HG03520 (cell line): ENCODE measurements at regions not wholly inside any gene's neighbourhood (a gene's known extent, or its start where the extent isn't known, plus 50 kb on each side); places are given as distances from the start of the nearest gene placed in this dataset.
A peak's percentile ranks its signal among the peaks of the same experiment; 100 is the strongest.
"Not testable (repeated sequence)": the region's sequence is repeated elsewhere in the genome, so short reads cannot be mapped to it uniquely, and the experiment has no call there.

Experiments
- ATAC-seq: cut with Tn5 transposase; IDR thresholded peaks from one replicate; pipeline ENCODE4 v1.9.1; 2021; ENCODE audit warnings: mild to moderate bottlenecking, moderate library complexity; ENCODE audit not compliant: unreplicated experiment

DNA sequence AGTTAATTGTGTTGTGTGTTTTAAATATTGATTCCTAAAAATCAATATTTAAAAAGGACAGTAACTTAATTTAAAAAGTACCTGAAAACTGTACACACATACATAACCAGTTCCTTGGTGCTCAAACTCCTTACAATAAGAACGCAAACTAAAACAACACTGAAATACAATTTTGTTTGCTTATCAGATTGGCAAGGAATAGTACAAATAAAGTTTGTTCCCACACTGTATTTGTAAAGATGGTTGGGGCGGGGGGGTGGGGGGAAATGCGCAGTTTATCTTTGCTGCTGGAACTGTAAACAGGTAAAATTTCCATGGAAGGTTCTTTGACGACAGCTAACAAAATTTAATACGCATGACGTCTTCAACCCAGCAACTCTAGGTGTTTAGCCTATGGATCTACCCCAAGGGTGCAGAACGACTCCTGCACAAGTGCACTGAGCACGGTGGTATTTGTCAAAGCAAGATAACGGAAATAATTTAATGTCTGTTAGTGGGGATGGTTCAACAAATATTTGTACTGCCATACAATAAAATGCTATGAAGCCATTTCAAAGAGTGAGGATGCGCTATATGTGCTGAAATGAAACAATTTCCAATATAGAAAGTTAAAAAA is 96.5 kb downstream of the ING1 start:
- no peak for ATAC-seq

DNA sequence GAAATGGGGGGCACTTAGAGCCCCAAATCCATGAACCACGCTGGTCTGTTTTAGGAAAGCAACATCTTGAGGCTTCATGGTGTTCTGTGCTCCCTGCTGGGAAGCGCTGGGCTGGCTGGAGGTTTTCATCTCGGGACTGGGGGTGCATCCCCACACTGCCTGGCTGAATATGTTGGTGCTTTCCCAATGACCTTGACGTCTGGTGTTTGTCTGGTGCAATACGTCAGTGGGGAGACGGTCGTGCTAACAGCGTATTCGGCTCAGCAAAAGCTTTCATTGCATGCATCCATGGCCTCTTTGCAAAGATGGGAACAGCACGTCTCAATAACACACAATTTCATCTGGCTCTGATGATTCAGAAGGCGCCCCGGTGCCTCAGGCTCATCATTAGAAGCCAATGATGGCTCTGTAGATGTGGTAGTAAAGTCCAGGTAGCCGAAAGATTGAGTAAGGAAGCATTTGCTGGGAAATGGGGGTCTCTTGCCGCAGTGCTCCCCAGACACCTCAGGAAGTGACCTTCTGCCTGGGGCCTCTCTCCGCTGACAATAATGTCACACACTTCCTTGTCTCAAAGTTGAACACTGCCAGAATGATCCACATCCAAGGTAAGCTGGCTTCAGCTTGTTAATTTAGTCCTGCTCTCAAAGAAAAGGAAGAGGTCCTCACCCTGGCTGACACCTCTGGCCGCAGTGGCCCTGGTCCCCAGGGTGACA is 97.7 kb downstream of the ING1 start:
- no peak for ATAC-seq

DNA sequence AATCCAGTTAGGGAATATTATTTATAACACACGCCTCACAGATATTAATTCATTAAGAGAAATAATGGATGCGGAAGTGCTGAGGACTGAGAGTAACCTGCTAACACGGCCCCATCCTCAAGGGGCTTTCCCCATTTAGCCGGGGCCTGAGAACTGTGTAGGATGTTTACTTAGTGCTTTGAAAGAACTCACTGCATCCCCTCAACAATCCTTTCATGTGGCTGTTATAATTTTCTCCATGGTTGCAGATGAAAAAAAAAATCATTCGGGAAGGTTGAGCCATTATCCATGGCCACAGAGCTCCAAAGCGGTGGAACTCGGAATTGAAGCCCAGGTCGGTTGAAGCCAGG is 98.2 kb downstream of the ING1 start:
- ATAC-seq: no peak

DNA sequence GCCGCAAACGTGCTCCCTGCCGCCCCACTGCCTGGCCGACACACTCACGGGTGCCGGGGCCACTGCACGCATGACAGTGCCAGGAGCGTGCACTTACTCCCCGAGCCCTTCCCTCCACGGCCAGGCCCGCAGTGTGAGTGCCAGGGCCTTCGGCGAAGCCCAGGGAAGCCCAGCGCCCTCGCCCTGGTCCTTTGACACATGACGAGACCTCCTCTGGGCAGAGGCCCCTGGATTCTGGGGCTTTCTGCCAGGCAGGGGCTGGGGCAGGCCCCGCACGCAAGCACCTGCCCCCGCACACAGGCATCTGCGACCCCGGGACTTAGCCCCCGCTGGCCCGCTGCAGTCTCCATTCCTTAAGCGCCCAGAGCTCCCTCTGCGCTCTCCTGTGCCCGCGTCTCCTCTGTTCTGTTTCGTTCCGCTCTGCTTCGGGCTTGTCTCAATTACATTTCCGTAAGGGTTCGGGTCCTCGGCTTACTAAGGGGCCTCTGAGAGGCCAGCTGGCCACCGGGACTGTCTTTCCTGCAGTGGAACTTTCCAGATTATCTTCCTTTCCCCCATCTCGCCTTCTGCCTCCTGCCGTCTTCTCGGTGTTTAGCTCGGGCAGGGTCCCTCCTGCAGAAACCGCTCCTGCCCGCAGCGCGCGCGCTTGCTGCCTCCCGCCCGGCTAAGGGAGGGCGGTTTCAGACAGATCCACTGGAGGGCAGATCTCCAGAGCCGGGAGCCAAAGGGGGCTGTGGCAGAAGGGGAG is 98.8 kb downstream of the ING1 start:
- ATAC-seq: no peak

DNA sequence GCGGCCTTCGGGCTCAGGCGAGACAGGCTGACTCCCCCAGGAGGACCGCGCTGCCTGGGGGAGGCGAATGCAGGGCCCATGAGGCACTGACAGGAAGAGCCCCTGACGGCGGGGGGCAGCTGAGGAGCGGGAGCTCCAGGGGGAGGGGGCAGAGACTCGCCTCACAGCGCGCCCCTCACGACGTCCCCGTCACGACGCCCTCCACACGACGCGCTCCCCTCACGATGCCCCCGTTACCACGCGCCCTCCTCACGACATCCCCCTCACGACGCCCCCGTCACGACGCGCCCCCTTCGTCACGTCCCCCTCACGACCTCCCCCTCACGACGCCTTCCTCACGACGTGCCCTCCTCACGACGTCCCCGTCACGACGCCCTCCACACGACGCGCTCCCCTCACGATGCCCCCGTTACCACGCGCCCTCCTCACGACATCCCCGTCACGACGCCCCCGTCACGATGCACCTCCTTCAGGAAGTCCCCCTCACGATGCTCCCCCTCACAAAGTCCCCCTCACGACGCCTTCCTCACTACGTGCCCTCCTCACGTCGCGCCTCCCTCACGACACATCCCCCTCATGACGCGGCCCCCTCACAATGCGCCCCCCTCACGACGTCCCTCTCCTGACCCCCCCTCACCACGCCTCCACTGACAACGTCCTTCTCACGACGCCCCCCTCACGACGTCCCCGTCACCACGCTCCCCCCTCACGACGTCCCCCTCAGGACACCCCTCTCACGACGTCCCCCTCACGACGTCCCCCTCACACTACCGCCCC is 99.6 kb downstream of the ING1 start:
- ATAC-seq: no peak

DNA sequence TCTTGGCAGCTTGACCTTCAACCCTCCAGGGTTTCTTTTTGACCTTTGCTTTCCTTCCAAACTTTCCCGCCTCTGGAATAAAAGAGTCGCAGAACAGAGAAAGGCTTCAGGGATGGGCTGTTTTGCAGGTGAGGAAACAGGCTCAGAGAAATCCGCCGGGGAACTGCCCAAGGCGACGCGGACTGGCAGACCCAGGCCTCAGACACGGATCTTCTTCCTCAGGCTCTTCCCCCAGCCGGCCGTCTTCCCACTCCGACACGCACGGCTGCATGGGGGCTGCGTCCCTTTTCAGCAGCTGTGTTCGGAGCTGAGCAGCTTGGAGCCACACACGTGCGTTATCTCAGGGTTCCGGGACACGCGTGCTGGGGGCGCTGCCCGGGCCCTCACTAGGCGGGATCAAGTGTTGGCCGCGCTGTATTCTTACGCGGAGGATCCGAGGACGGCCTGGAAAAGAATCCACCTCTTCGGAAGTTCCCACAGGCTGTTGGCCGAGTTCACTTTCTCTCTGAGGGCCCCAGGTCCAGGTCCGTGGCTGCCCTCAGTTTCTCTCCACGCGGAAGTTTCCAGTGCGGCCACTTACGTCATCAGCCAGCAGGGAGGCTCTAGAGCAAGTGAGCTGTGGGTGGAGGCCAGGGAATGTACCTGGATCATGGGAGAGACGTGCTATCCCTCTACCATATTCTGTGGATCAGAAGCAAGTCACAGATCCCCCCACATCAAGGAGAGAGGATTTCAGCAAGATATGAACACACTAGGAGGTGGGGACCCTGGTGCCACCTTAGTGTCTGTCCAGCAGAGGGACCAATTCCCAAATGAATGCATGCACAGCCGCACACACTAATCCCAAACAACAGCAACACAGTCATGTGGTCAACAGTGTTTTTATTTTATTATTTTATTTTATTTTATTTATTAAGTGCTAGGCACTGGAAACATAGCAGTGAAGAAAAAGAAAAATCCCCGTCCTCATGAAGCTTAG is 100.4 kb downstream of the ING1 start:
- ATAC-seq: no peak

DNA sequence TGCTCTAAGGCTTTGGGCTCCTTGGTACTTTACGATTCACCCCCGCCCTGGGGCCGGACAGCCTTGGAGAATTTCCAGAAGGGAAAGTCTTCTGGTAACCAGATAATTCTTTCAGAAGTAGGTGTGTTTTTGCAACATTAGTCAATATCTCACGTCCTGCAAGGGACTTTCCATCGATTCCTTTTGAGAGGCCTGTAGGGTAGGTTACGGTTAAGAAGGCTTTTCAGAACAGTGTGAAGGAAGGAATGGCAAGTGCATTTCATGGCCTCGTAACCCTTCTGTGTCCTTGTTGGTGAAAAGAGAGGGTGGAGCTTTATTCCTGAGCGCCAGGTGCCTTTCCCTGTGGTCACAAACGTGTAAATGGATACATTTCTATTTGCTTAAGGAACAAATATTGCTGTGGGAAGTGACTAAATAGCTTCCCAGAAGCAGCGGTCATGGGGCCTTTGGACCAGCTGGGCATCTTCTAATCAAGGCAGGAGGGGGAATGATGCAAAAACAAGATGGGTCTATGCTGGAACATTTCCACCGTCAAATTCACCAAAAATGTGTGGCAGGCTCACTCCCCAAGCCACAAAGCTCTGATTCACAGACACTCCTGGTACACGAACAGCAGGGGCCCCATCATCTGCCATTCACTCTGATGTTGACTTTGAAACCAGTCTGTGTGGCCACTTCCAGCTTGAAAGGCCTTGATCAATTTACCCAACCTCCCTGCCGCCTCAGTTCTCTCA is 99.2 kb downstream of the ANKRD10 start:
- ATAC-seq: no peak

DNA sequence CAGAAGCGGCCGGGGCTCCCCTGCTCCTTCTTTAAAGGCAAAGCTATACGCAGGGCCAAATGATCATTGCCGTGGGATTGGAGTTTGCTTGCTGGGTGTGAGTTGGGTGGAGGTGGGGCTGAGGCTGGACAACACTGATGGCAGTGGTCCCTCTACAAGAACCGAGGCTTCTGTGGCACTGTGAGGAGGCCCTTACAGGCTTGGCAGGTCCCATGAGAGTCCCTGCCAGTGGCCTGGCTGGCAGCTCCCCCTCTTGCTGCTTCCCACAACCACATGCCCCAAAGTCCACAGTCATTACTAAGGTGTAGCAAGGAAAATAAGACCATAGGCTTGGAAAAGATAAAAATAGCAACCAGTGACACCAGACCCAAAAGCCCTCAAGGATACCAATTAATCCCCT is 98.4 kb downstream of the ANKRD10 start:
- ATAC-seq: no peak

DNA sequence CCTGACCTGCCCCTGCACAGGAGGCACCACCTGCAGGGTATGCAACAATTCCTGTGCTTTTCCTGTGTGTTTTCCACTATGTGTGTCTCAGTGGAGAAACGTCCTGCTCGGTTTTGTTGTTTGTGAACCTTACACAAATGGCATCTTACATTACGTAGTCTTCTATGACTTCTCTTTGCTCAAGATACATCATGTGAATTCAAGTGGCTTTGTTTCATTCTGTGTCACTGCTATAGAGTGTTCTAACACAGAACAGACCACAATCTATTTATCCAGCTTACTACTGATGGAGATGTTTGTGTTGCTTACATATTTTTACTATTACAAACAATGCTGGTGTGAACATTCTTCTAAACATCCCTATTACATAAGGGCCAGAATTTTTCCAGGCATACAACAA is 97.7 kb downstream of the ANKRD10 start:
- no peak for ATAC-seq

DNA sequence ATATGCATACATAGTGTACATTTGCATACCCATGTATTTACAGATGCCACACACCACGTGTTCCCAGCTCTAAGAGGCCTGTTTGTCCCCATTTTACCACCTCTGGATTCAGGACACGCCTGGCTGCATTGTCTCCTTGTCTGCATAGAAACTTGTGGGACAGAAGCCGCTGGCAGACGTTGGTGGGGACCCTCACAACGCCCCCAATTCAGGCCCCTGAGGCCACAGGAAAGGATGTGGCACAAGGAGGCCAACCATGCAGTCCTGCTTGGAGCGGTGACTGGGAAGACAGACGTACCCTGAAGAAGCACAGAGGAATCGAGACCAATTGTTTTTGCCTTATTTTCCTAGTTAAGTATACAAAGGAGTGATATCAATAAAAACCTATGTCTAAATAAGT is 96.1 kb downstream of the ANKRD10 start:
- ATAC-seq: no peak

DNA sequence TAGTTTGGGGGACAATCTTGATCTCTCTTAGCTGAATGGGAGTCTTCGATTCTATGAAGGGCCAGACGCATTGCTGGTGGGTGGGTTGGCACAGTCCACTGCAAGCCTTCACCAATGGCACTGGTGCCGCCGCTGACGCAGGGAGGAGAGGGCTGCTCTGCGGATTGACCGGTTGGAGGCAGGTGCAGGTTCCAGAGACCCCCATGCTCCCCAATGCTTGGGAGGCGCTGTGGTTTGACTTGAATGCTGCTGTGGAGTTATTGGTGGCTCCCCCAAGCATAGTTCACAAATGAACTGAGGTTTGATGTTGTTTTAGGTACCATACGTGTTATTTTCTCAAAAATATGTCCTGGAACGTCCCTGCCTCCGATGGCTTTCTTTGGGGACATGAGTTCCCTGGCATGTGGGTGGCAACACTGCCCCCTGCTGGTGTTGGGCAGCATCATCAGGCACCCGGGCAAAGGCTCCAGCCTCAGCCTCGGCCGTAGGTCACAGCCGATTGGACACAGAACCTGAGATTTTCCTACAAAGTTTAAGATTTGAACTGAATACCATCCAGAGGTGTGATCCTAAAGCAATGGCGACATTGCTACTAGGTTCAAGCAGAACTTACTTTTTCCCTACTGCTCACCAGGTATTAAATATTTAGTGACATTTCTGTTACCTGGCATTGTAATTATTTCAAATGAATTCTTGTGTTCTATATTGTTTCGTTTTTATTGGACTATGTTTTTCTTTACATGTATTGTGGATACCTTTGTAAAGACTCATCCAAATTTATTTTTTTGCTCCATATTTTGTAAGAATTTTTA is 95.5 kb downstream of the ANKRD10 start:
- ATAC-seq: peak; percentile 90

DNA sequence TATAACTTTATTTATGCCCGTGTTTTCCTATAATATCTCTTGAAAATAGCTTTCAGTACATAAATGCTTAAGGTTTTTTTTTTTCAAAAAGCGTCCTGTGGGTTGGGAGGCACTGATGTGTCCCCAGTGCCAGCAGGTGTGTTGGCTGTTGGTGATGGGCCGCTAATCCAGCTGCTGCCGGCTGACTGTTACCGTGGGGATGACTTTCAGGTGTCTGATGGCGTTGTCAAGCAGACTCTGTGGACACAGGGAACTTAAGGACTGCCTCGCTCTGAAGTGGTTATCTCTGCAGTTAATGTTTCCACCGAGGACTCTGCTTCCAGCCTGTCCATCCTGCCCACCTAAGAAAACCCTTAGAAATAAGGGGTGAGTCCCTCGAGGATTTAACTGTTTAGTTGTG is 94.5 kb downstream of the ANKRD10 start:
- ATAC-seq: no peak

DNA sequence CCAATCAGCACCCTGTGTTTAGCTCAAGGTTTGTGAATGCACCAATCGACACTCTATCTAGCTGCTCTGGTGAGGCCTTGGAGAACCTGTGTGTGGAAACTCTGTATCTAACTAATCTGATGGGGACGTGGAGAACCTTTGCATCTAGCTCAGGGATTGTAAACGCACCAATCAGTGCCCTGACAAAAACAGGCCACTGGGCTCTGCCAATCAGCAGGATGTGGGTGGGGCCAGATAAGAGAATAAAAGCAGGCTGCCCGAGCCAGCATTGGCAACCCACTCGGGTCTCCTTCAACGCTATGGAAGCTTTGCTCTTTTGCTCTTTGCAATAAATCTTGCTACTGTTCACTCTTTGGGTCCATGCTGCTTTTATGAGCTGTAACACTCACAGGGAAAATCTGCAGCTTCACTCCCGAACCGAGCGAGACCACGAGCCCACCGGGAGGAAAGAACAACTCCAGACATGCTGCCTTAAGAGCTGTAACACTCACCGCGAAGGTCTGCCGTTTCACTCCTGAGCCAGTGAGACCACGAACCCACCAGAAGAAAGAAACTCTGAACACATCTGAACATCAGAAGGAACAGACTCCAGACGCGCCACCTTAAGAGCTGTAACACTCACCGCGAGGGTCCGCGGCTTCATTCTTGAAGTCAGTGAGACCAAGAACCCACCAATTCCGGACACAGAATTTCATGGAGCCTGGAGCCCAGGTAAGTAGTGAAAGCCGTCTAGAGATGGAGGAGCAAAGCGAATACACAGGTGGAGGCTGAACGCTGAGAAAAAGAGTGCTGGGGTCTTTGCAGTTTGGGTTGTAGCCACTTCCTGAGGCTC is 92.8 kb downstream of the ANKRD10 start:
- ATAC-seq: not testable (repeated sequence)

DNA sequence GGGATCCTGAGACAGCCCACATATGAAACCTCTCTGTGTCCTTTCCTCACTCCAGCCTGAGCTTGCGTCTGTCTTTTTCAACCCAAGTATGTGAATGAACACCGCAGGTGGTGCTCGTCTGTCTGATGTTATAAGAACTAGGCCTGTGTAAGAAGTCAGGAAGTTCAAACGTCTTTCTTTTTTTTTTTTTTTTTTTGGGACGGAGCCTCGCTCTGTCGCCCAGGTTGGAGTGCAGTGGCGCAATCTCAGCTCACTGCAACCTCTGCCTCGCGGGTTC is 92.3 kb downstream of the ANKRD10 start:
- no peak for ATAC-seq

DNA sequence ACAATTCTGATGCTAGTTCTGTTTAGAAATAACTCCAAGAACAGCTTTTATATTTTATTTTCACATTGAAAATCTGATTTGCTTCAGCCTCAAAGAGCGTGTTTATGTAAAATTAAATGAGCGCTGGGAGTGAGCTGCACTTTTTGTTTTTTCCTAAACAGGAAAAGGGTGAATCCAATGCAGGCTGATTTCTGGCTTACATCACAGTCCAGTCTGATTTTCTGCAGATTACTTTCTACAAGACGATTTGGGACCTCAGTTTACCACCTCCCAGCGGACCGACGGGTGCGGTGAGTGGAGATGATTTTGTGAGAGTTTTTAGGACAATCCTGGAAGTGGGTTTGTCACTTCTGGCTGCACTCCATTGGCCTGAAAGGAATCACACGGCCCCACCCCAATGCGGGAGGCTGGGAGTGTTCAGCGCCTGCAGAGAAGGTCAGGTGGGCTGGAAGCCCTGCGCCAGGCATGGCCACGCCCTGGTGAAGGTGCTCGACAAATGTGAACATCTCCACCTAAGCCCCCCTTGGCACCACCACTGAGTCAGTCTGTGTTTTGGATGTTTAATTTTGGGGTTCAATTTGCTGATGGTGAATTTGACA is 90.1 kb downstream of the ANKRD10 start:
- no peak for ATAC-seq

DNA sequence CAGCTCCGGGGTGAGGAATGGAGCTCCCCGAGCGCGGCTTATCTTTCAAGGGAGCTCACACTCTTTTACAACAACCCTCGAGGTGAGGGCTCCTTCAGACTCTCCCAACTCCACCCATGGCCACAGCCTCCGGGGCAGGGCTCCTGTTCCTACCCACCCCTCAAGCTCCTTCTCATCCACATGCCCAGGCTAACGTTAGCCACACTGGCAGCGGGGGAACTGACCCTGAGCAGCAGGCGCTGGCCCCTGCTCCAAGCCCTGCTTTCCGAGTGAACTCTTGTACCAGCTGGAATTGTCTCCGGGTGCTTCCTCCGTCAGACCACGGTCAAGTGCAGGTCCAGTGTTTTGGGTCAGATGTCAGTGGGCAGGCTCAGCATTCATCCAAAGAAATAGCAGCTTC is 89.4 kb downstream of the ANKRD10 start:
- no peak for ATAC-seq

DNA sequence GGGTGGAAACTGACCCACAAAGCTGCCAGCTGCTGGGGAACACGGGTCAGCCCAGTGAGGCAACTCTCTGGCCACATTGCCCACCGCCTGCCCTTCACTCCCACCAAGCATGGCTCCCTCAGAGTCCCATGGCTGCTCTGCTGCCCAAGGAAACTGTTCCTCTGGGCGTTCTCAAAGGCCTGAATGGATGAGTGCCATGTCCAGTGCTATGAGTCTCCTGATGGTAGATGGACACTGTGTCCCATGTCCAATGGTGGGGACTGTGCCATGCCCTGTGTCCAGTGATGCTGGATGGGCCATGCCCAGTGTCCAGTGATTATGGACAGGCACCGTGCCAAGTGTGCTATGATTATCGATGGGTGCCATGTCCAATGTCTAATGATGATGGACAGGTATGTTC is 88.8 kb downstream of the ANKRD10 start:
- ATAC-seq: no peak
